RKO (cell line): ENCODE measurements at regions not wholly inside any gene's neighbourhood (a gene's known extent, or its start where the extent isn't known, plus 50 kb on each side); places are given as distances from the start of the nearest gene placed in this dataset.
"Not testable (repeated sequence)": the region's sequence is repeated elsewhere in the genome, so short reads cannot be mapped to it uniquely, and the experiment has no call there.

Experiments
- DNase-seq: peaks from one replicate; pipeline ENCODE4 v3.0.0-alpha.2; 2016; ENCODE audit warnings: low spot score

- DNase-seq: no peak
Measured at GRCh38 chr2:142716463-142717242, 160.8 kb upstream of the KYNU start.

- DNase-seq: no peak
Measured at GRCh38 chr2:142714600-142714999, 162.9 kb upstream of the KYNU start.

GRCh38 chr2:142710336-142710735, 167.1 kb upstream of the KYNU start:
- DNase-seq: no peak

- no peak for DNase-seq
Measured at GRCh38 chr2:142707318-142707717, 170.1 kb upstream of the KYNU start.

GRCh38 chr2:142702397-142702796, 175.1 kb upstream of the KYNU start:
- DNase-seq: not testable (repeated sequence)

- DNase-seq: not testable (repeated sequence)
Measured at GRCh38 chr2:142695350-142696257, 181.9 kb upstream of the KYNU start.

GRCh38 chr2:142694282-142694681, 183.2 kb upstream of the KYNU start:
- no peak for DNase-seq

GRCh38 chr2:142693171-142693950, 184.1 kb upstream of the KYNU start:
- DNase-seq: no peak

- DNase-seq: no peak
Measured at GRCh38 chr2:142688856-142689605, 188.4 kb upstream of the KYNU start.

GRCh38 chr2:142687509-142687908, 190.0 kb upstream of the KYNU start:
- no peak for DNase-seq

GRCh38 chr2:142687075-142687474, 190.4 kb upstream of the KYNU start:
- DNase-seq: no peak

- DNase-seq: no peak
Measured at GRCh38 chr2:142684667-142685066, 192.8 kb upstream of the KYNU start.

GRCh38 chr2:142682528-142682927, 194.9 kb upstream of the KYNU start:
- peak; percentile 5 for DNase-seq

GRCh38 chr2:142681952-142682351, 195.5 kb upstream of the KYNU start:
- no peak for DNase-seq

- no peak for DNase-seq
Measured at GRCh38 chr2:142678164-142678563, 199.3 kb upstream of the KYNU start.

- DNase-seq: no peak
Measured at GRCh38 chr2:142675398-142675797, 202.1 kb upstream of the KYNU start.

- no peak for DNase-seq
Measured at GRCh38 chr2:142673836-142674235, 203.6 kb upstream of the KYNU start.

- no peak for DNase-seq
Measured at GRCh38 chr2:142672698-142673097, 204.8 kb upstream of the KYNU start.

- DNase-seq: no peak
Measured at GRCh38 chr2:142670362-142670761, 207.1 kb upstream of the KYNU start.

GRCh38 chr2:142668420-142668819, 209.0 kb upstream of the KYNU start:
- DNase-seq: no peak

GRCh38 chr2:142665241-142665640, 212.2 kb upstream of the KYNU start:
- no peak for DNase-seq

GRCh38 chr2:142650601-142651000, 226.9 kb upstream of the KYNU start:
- DNase-seq: no peak
